ENCODE measurements at regions not wholly inside any gene's neighbourhood (a gene's known extent, or its start where the extent isn't known, plus 50 kb on each side); places are given as distances from the start of the nearest gene placed in this dataset.

DNA sequence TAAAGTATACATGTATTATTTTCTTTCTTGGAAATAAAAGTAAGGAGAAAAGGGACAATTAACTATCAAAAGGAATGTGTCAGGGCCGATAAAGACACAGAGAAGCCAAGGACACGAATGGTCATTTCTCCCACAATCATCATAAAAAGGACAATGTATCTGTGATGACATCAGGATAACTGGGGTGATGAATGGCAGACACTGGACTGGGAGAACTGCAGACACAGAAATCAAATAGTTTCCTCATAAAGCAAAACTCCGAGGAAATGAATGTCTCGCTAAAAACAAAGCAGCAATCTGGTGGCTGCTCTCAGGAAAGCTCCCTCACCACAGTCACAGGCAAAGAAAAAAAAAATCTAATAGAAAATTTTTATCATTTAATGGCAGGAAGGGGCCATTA is 69.3 kb upstream of the NPY start:
- intact Hi-C loops (cut with micrococcal nuclease): no loop called here
- Histone ChIP-seq H3K27ac (ENCODE audit: low read depth in 1 of 2, low read length in 2 of 2) (no peak overlapping the region), H3K4me2 (replicated peaks; ENCODE audit: extremely low read depth, low read length, poor library complexity, severe bottlenecking) (no peak overlapping the region), H3K4me1 (ENCODE audit: control insufficient read depth in 1 of 2, insufficient read depth in 2 of 2, low read length in 2 of 2) (no peaks in the 10 kb centered on the region), H3K27me3 (ENCODE audit: control insufficient read depth in 2 of 2, insufficient read depth in 2 of 2, low read length in 2 of 2) (no peaks in the 10 kb centered on the region), H3K9ac (ENCODE audit: insufficient read depth, low read length, poor library complexity, severe bottlenecking) (no peak overlapping the region), H3K4me3 (replicated peaks in 1 of 3; ENCODE audit: low read depth in 2 of 3, low read length in 3 of 3) (no peak overlapping the region), H2AFZ (ENCODE audit: insufficient read depth, low read depth, low read length, poor library complexity, severe bottlenecking) (no peak overlapping the region), H3K79me2 (ENCODE audit: insufficient read depth, low read length) (no peaks in the 10 kb centered on the region), H3K36me3 (replicated peaks in 1 of 2; ENCODE audit: control insufficient read depth in 1 of 2, insufficient read depth in 2 of 2, low read length in 2 of 2) (no peaks in the 10 kb centered on the region), H4K20me1 (ENCODE audit: insufficient read depth, low read length) (no peaks in the 10 kb centered on the region), H3K9me3 (replicated peaks in 1 of 2; ENCODE audit: control insufficient read depth in 1 of 2, insufficient read depth in 1 of 2, low read length in 2 of 2) (no peaks in the 10 kb centered on the region)
- TF ChIP-seq, protein P1, sequence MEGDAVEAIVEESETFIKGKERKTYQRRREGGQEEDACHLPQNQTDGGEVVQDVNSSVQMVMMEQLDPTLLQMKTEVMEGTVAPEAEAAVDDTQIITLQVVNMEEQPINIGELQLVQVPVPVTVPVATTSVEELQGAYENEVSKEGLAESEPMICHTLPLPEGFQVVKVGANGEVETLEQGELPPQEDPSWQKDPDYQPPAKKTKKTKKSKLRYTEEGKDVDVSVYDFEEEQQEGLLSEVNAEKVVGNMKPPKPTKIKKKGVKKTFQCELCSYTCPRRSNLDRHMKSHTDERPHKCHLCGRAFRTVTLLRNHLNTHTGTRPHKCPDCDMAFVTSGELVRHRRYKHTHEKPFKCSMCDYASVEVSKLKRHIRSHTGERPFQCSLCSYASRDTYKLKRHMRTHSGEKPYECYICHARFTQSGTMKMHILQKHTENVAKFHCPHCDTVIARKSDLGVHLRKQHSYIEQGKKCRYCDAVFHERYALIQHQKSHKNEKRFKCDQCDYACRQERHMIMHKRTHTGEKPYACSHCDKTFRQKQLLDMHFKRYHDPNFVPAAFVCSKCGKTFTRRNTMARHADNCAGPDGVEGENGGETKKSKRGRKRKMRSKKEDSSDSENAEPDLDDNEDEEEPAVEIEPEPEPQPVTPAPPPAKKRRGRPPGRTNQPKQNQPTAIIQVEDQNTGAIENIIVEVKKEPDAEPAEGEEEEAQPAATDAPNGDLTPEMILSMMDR (IDR thresholded peaks at IDR 0.05): no peak
- no peak overlapping the region for H3K27ac Mint-ChIP-seq
- H3K9me3 Mint-ChIP-seq: peaks cover 0 to 4% (median 0%) of the 10 kb centered on the region in 7 donors
- H3K4me3 Mint-ChIP-seq: no peak overlapping the region
- H3K4me1 Mint-ChIP-seq: peaks cover 2% of the 10 kb centered on the region
- no peaks in the 10 kb centered on the region for H3K36me3 Mint-ChIP-seq
- H3K27me3 Mint-ChIP-seq (ENCODE audit: low read depth in 3 of 3): peaks cover 2 to 9% (median 5%) of the 10 kb centered on the region in 3 donors
- DNase-seq: no peak
- WGBS (ENCODE audit: insufficient coverage): no CpG with 5 or more reads among the region's 4 CpGs

GRCh38 chr7:24216576-24217125 is 67.3 kb upstream of the NPY start:
- DNase-seq: no peak
- intact Hi-C loops (cut with micrococcal nuclease): no loop called here
- Mint-ChIP-seq H3K27me3 (ENCODE audit: low read depth in 3 of 3) (peaks cover 3 to 6% (median 6%) of the 10 kb centered on the region in 3 donors), H3K27ac (no peak overlapping the region), H3K36me3 (no peaks in the 10 kb centered on the region), H3K9me3 (peaks cover 0 to 4% (median 0%) of the 10 kb centered on the region in 7 donors), H3K4me3 (no peak overlapping the region), H3K4me1 (peaks cover 2% of the 10 kb centered on the region)
- Histone ChIP-seq H3K9ac (ENCODE audit: insufficient read depth, low read length, poor library complexity, severe bottlenecking) (no peak overlapping the region), H4K20me1 (ENCODE audit: insufficient read depth, low read length) (no peaks in the 10 kb centered on the region), H3K27me3 (ENCODE audit: control insufficient read depth in 2 of 2, insufficient read depth in 2 of 2, low read length in 2 of 2) (no peaks in the 10 kb centered on the region), H3K4me3 (replicated peaks in 1 of 3; ENCODE audit: low read depth in 2 of 3, low read length in 3 of 3) (no peak overlapping the region), H2AFZ (ENCODE audit: insufficient read depth, low read depth, low read length, poor library complexity, severe bottlenecking) (no peak overlapping the region), H3K36me3 (replicated peaks in 1 of 2; ENCODE audit: control insufficient read depth in 1 of 2, insufficient read depth in 2 of 2, low read length in 2 of 2) (no peaks in the 10 kb centered on the region), H3K4me2 (replicated peaks; ENCODE audit: extremely low read depth, low read length, poor library complexity, severe bottlenecking) (no peak overlapping the region), H3K79me2 (ENCODE audit: insufficient read depth, low read length) (no peaks in the 10 kb centered on the region), H3K4me1 (ENCODE audit: control insufficient read depth in 1 of 2, insufficient read depth in 2 of 2, low read length in 2 of 2) (no peaks in the 10 kb centered on the region), H3K9me3 (replicated peaks in 1 of 2; ENCODE audit: control insufficient read depth in 1 of 2, insufficient read depth in 1 of 2, low read length in 2 of 2) (no peaks in the 10 kb centered on the region), H3K27ac (ENCODE audit: low read depth in 1 of 2, low read length in 2 of 2) (no peak overlapping the region)
- TF ChIP-seq, protein P1 (IDR thresholded peaks at IDR 0.05): no peak
- 100% methylated on average over 2 of the region's 2 CpGs for WGBS (ENCODE audit: insufficient coverage)
